Activated CD4-positive, alpha-beta T cell treated with anti-CD3 and anti-CD28 coated beads, Interleukin-2, amount 10 ng/mL, durations not matched to agents 7 days and 5 days (primary cell): ENCODE measurements at regions not wholly inside any gene's neighbourhood (a gene's known extent, or its start where the extent isn't known, plus 50 kb on each side); places are given as distances from the start of the nearest gene placed in this dataset.

Experiments
- CTCF ChIA-PET: fragments of 350-600 bp; sonication (Branson Sonifier 250); formaldehyde crosslinking; loops from one replicate; lab custom pipeline; 2021; ENCODE audit warnings: antibody characterized with exemption; lab: Charles Lee
- POLR2A ChIA-PET: fragments of 350-600 bp; sonication (Branson Sonifier 250); formaldehyde crosslinking; loops from one replicate; lab custom pipeline; 2021; ENCODE audit warnings: antibody characterized with exemption; lab: Charles Lee
- DNase-seq: peaks from one replicate; pipeline ENCODE4 v3.0.0-alpha.2; 2020
- H3K27ac Mint-ChIP-seq: one replicate; pipeline ENCODE4 v1.8.0; 2021; ENCODE audit warnings: mild to moderate bottlenecking, moderate library complexity, mixed read lengths
- H3K27me3 Mint-ChIP-seq: one replicate; pipeline ENCODE4 v1.8.0; 2021; ENCODE audit warnings: mixed read lengths
- H3K36me3 Mint-ChIP-seq: one replicate; pipeline ENCODE4 v1.8.0; 2021; ENCODE audit warnings: low read depth, mixed read lengths
- H3K4me1 Mint-ChIP-seq: one replicate; pipeline ENCODE4 v1.8.0; 2021; ENCODE audit warnings: mixed read lengths
- H3K4me3 Mint-ChIP-seq: one replicate; pipeline ENCODE4 v1.8.0; 2021; ENCODE audit warnings: mild to moderate bottlenecking, moderate library complexity, mixed read lengths
- H3K9me3 Mint-ChIP-seq: one replicate; pipeline ENCODE4 v1.8.0; 2021; ENCODE audit warnings: mixed read lengths

GRCh38 chr21:39055167-39055767, 128.0 kb downstream of the PSMG1 start:
- POLR2A ChIA-PET, result no interaction called here
- Mint-ChIP-seq H3K27ac (no peak overlapping the region), H3K27me3 (peaks cover 10% of the 10 kb centered on the region), H3K36me3 (no peaks in the 10 kb centered on the region), H3K9me3 (no peaks in the 10 kb centered on the region), H3K4me3 (no peak overlapping the region), H3K4me1 (no peaks in the 10 kb centered on the region)
- CTCF ChIA-PET, result no interaction called here
- DNase-seq, result no peak

GRCh38 chr21:39054066-39054465, 129.2 kb downstream of the PSMG1 start:
- CTCF ChIA-PET, result no interaction called here
- POLR2A ChIA-PET, result no interaction called here
- no peaks in the 10 kb centered on the region for H3K36me3 Mint-ChIP-seq
- no peak overlapping the region for H3K27ac Mint-ChIP-seq
- no peaks in the 10 kb centered on the region for H3K4me1 Mint-ChIP-seq
- no peak for DNase-seq
- no peaks in the 10 kb centered on the region for H3K9me3 Mint-ChIP-seq
- H3K4me3 Mint-ChIP-seq, result no peak overlapping the region
- H3K27me3 Mint-ChIP-seq, result peaks cover 10% of the 10 kb centered on the region

GRCh38 chr21:39053126-39053525, 130.1 kb downstream of the PSMG1 start:
- Mint-ChIP-seq H3K36me3 (no peaks in the 10 kb centered on the region), H3K9me3 (no peaks in the 10 kb centered on the region), H3K27me3 (peaks cover 10% of the 10 kb centered on the region), H3K4me3 (no peak overlapping the region), H3K27ac (no peak overlapping the region), H3K4me1 (no peaks in the 10 kb centered on the region)
- no peak for DNase-seq
- ChIA-PET POLR2A (interaction anchor here (0.5 kb wide), 1 partner anchor 333 kb away, joined by 3 read pairs; no protein-coding TSS in a partner anchor), CTCF (no interaction called here)

- Mint-ChIP-seq H3K27ac (no peak overlapping the region), H3K9me3 (no peaks in the 10 kb centered on the region), H3K4me3 (no peak overlapping the region), H3K4me1 (no peaks in the 10 kb centered on the region), H3K27me3 (peaks cover 10% of the 10 kb centered on the region), H3K36me3 (no peaks in the 10 kb centered on the region)
- DNase-seq, result no peak
- ChIA-PET POLR2A (interaction anchor here (0.5 kb wide), 1 partner anchor 333 kb away, joined by 3 read pairs; no protein-coding TSS in a partner anchor), CTCF (no interaction called here)
Observed at GRCh38 chr21:39052718-39053117, 130.5 kb downstream of the PSMG1 start.

- DNase-seq, result no peak
- H3K4me1 Mint-ChIP-seq, result no peaks in the 10 kb centered on the region
- peaks cover 8% of the 10 kb centered on the region for H3K27me3 Mint-ChIP-seq
- no peaks in the 10 kb centered on the region for H3K9me3 Mint-ChIP-seq
- no peak overlapping the region for H3K27ac Mint-ChIP-seq
- POLR2A ChIA-PET, result no interaction called here
- no peak overlapping the region for H3K4me3 Mint-ChIP-seq
- H3K36me3 Mint-ChIP-seq, result no peaks in the 10 kb centered on the region
- CTCF ChIA-PET, result no interaction called here
Observed at GRCh38 chr21:39051588-39051949, 131.7 kb downstream of the PSMG1 start.

GRCh38 chr21:39050841-39051587, 132.2 kb downstream of the PSMG1 start:
- POLR2A ChIA-PET, result no interaction called here

GRCh38 chr21:39048574-39048973, 134.7 kb downstream of the PSMG1 start:
- Mint-ChIP-seq H3K36me3 (no peaks in the 10 kb centered on the region), H3K27ac (no peak overlapping the region), H3K9me3 (no peaks in the 10 kb centered on the region), H3K27me3 (no peaks in the 10 kb centered on the region), H3K4me1 (no peaks in the 10 kb centered on the region), H3K4me3 (no peak overlapping the region)
- no peak for DNase-seq
- ChIA-PET CTCF (interaction anchor here (1.2 kb wide), 1 partner anchor 9 kb away, joined by 3 read pairs; no protein-coding TSS in a partner anchor), POLR2A (no interaction called here)

More at GRCh38 chr21:39050841-39051587, 132.2 kb downstream of the PSMG1 start:
- no peak for DNase-seq
- H3K4me3 Mint-ChIP-seq, result no peak overlapping the region
- H3K4me1 Mint-ChIP-seq, result no peaks in the 10 kb centered on the region
- H3K27ac Mint-ChIP-seq, result no peak overlapping the region
- no peaks in the 10 kb centered on the region for H3K36me3 Mint-ChIP-seq
- no peaks in the 10 kb centered on the region for H3K9me3 Mint-ChIP-seq
- CTCF ChIA-PET, result interaction anchor here (0.6 kb wide), 1 partner anchor 41 kb away, joined by 4 read pairs; no protein-coding TSS in a partner anchor
- H3K27me3 Mint-ChIP-seq, result peaks cover 3% of the 10 kb centered on the region

GRCh38 chr21:39048064-39048463, 135.2 kb downstream of the PSMG1 start:
- no peaks in the 10 kb centered on the region for H3K9me3 Mint-ChIP-seq
- no peak overlapping the region for H3K27ac Mint-ChIP-seq
- no peaks in the 10 kb centered on the region for H3K27me3 Mint-ChIP-seq
- no peaks in the 10 kb centered on the region for H3K4me1 Mint-ChIP-seq
- no peaks in the 10 kb centered on the region for H3K36me3 Mint-ChIP-seq
- DNase-seq, result no peak
- ChIA-PET CTCF (interaction anchor here (1.2 kb wide), 1 partner anchor 10 kb away, joined by 3 read pairs; no protein-coding TSS in a partner anchor), POLR2A (no interaction called here)
- no peak overlapping the region for H3K4me3 Mint-ChIP-seq

GRCh38 chr21:39047046-39047445, 136.2 kb downstream of the PSMG1 start:
- Mint-ChIP-seq H3K27me3 (no peaks in the 10 kb centered on the region), H3K4me1 (no peaks in the 10 kb centered on the region), H3K9me3 (no peaks in the 10 kb centered on the region), H3K4me3 (no peak overlapping the region), H3K36me3 (no peaks in the 10 kb centered on the region), H3K27ac (no peak overlapping the region)
- ChIA-PET POLR2A (no interaction called here), CTCF (interaction anchor here (0.6 to 1.2 kb wide), 2 partner anchors 11 to 265 kb away, joined by 3 read pairs; no protein-coding TSS in a partner anchor)
- DNase-seq, result no peak

GRCh38 chr21:39046236-39046916, 136.9 kb downstream of the PSMG1 start:
- peaks cover under 1% of the 10 kb centered on the region for H3K4me1 Mint-ChIP-seq
- ChIA-PET CTCF (no interaction called here), POLR2A (interaction anchor here (0.6 kb wide), 1 partner anchor 13 kb away, joined by 4 read pairs; no protein-coding TSS in a partner anchor)
- no peaks in the 10 kb centered on the region for H3K9me3 Mint-ChIP-seq
- no peaks in the 10 kb centered on the region for H3K27me3 Mint-ChIP-seq
- no peak overlapping the region for H3K27ac Mint-ChIP-seq
- H3K36me3 Mint-ChIP-seq, result no peaks in the 10 kb centered on the region
- no peak for DNase-seq
- H3K4me3 Mint-ChIP-seq, result no peak overlapping the region

- Mint-ChIP-seq H3K4me1 (peaks cover 13% of the 10 kb centered on the region), H3K27me3 (no peaks in the 10 kb centered on the region), H3K4me3 (no peak overlapping the region), H3K27ac (no peak overlapping the region), H3K9me3 (no peaks in the 10 kb centered on the region), H3K36me3 (no peaks in the 10 kb centered on the region)
- DNase-seq, result no peak
- CTCF ChIA-PET, result interaction anchor here (2.3 kb wide), 1 partner anchor 8 kb away, joined by 6 read pairs; no protein-coding TSS in a partner anchor
- POLR2A ChIA-PET, result no interaction called here
Observed at GRCh38 chr21:39041816-39042215, 141.4 kb downstream of the PSMG1 start.

GRCh38 chr21:39040494-39041110, 142.6 kb downstream of the PSMG1 start:
- Mint-ChIP-seq H3K27me3 (no peaks in the 10 kb centered on the region), H3K27ac (peak overlapping the region; percentile 83), H3K4me3 (no peak overlapping the region), H3K36me3 (no peaks in the 10 kb centered on the region), H3K4me1 (peaks cover 13% of the 10 kb centered on the region), H3K9me3 (no peaks in the 10 kb centered on the region)
- ChIA-PET POLR2A (no interaction called here), CTCF (interaction anchor here (1.2 kb wide), 1 partner anchor 10 kb away, joined by 3 read pairs; no protein-coding TSS in a partner anchor)
- DNase-seq, result no peak
